Nephron (organoid): ENCODE measurements at regions not wholly inside any gene's neighbourhood (a gene's known extent, or its start where the extent isn't known, plus 50 kb on each side); places are given as distances from the start of the nearest gene placed in this dataset.
"Not testable (repeated sequence)": the region's sequence is repeated elsewhere in the genome, so short reads cannot be mapped to it uniquely, and the experiment has no call there.

Experiments
- H3K27ac Mint-ChIP-seq, 3 experiments: 2 replicates each; pipeline ENCODE4 v1.8.0; 2020; ENCODE audit warnings: mixed read lengths in 3 of 3, mild to moderate bottlenecking in 2 of 3, moderate library complexity in 1 of 3
- H3K27me3 Mint-ChIP-seq: 2 replicates; pipeline ENCODE4 v1.8.0; 2021; ENCODE audit warnings: low read depth, mild to moderate bottlenecking, moderate library complexity, mixed read lengths
- H3K36me3 Mint-ChIP-seq: 2 replicates; pipeline ENCODE4 v1.8.0; 2020; ENCODE audit warnings: low read depth, mixed read lengths
- H3K4me1 Mint-ChIP-seq: 2 replicates; pipeline ENCODE4 v1.8.0; 2020; ENCODE audit warnings: mixed read lengths
- H3K4me3 Mint-ChIP-seq, 3 experiments: 2 replicates each; pipeline ENCODE4 v1.8.0; 2020; ENCODE audit warnings: mild to moderate bottlenecking in 3 of 3, mixed read lengths in 3 of 3, moderate library complexity in 2 of 3
- H3K9me3 Mint-ChIP-seq: 2 replicates; pipeline ENCODE4 v1.8.0; 2020; ENCODE audit warnings: mixed read lengths
- CTCF ChIP-seq, 3 experiments: fragments of 200-600 bp; sonication (generic); IDR thresholded peaks; one replicate each; pipeline ENCODE4 v1.5.0; 2021; ENCODE audit warnings: antibody characterized with exemption in 3 of 3; ENCODE audit not compliant: unreplicated experiment in 3 of 3

GRCh38 chr7:108869070-108869469 is 299.4 kb downstream of the DNAJB9 start:
- peaks cover 5% of the 10 kb centered on the region for H3K4me1 Mint-ChIP-seq
- peaks cover 4% of the 10 kb centered on the region for H3K27me3 Mint-ChIP-seq
- no peak for TF ChIP-seq CTCF (IDR thresholded peaks at IDR 0.05; ENCODE audit: unreplicated experiment in 3 of 3)
- peak overlapping the region in 1 of 3 experiments; percentile 50 for H3K27ac Mint-ChIP-seq
- peaks cover 8% of the 10 kb centered on the region for H3K9me3 Mint-ChIP-seq
- no peak overlapping the region for H3K4me3 Mint-ChIP-seq
- no peaks in the 10 kb centered on the region for H3K36me3 Mint-ChIP-seq

GRCh38 chr7:108875139-108875538 is 305.5 kb downstream of the DNAJB9 start:
- Mint-ChIP-seq H3K9me3 (peaks cover 4% of the 10 kb centered on the region), H3K36me3 (no peaks in the 10 kb centered on the region), H3K4me1 (no peaks in the 10 kb centered on the region), H3K27me3 (peaks cover 12% of the 10 kb centered on the region), H3K27ac (no peak overlapping the region), H3K4me3 (no peak overlapping the region)
- no peak for TF ChIP-seq CTCF (IDR thresholded peaks at IDR 0.05; ENCODE audit: unreplicated experiment in 3 of 3)

GRCh38 chr7:108890862-108891261 is 321.2 kb downstream of the DNAJB9 start:
- peaks cover 4% of the 10 kb centered on the region for H3K9me3 Mint-ChIP-seq
- TF ChIP-seq CTCF (IDR thresholded peaks at IDR 0.05; ENCODE audit: unreplicated experiment in 3 of 3) = no peak
- H3K27ac Mint-ChIP-seq = no peak overlapping the region
- H3K4me1 Mint-ChIP-seq = no peaks in the 10 kb centered on the region
- H3K36me3 Mint-ChIP-seq = no peaks in the 10 kb centered on the region
- no peaks in the 10 kb centered on the region for H3K27me3 Mint-ChIP-seq
- no peak overlapping the region for H3K4me3 Mint-ChIP-seq

- Mint-ChIP-seq H3K27ac (no peak overlapping the region), H3K9me3 (no peaks in the 10 kb centered on the region), H3K27me3 (no peaks in the 10 kb centered on the region), H3K36me3 (no peaks in the 10 kb centered on the region), H3K4me3 (no peak overlapping the region), H3K4me1 (no peaks in the 10 kb centered on the region)
- no peak for TF ChIP-seq CTCF (IDR thresholded peaks at IDR 0.05; ENCODE audit: unreplicated experiment in 3 of 3)
Measured at GRCh38 chr7:108908456-108908855, 338.8 kb downstream of the DNAJB9 start.

- Mint-ChIP-seq H3K4me3 (no peak overlapping the region), H3K4me1 (no peaks in the 10 kb centered on the region), H3K9me3 (peaks cover 16% of the 10 kb centered on the region), H3K27ac (no peak overlapping the region), H3K36me3 (no peaks in the 10 kb centered on the region), H3K27me3 (no peaks in the 10 kb centered on the region)
- no peak for TF ChIP-seq CTCF (IDR thresholded peaks at IDR 0.05; ENCODE audit: unreplicated experiment in 3 of 3)
Measured at GRCh38 chr7:108911016-108911415, 341.3 kb downstream of the DNAJB9 start.

GRCh38 chr7:108920490-108920889 is 350.8 kb downstream of the DNAJB9 start:
- H3K4me3 Mint-ChIP-seq = no peak overlapping the region
- TF ChIP-seq CTCF (IDR thresholded peaks at IDR 0.05; ENCODE audit: unreplicated experiment in 3 of 3) = no peak
- no peaks in the 10 kb centered on the region for H3K27me3 Mint-ChIP-seq
- no peaks in the 10 kb centered on the region for H3K4me1 Mint-ChIP-seq
- H3K27ac Mint-ChIP-seq = no peak overlapping the region
- no peaks in the 10 kb centered on the region for H3K36me3 Mint-ChIP-seq
- peaks cover 49% of the 10 kb centered on the region for H3K9me3 Mint-ChIP-seq

- not testable (repeated sequence) for H3K4me3 Mint-ChIP-seq, H3K27me3 Mint-ChIP-seq, H3K27ac Mint-ChIP-seq, H3K36me3 Mint-ChIP-seq, H3K4me1 Mint-ChIP-seq
- H3K9me3 Mint-ChIP-seq = peaks cover 23% of the 10 kb centered on the region
Measured at GRCh38 chr7:108943048-108943447, 373.4 kb downstream of the DNAJB9 start.
